ENCODE measurements at regions not wholly inside any gene's neighbourhood (a gene's known extent, or its start where the extent isn't known, plus 50 kb on each side); places are given as distances from the start of the nearest gene placed in this dataset.
"Not testable (repeated sequence)": the region's sequence is repeated elsewhere in the genome, so short reads cannot be mapped to it uniquely, and the experiment has no call there.

GRCh38 chr5:163276466-163276865 lies 160.9 kb upstream of the CCNG1 start:
- H3K4me3 Mint-ChIP-seq: no peak overlapping the region
- no peak for TF ChIP-seq CTCF (conservative IDR thresholded peaks at IDR 0.05)
- peaks cover 4% of the 10 kb centered on the region for H3K9me3 Mint-ChIP-seq
- no peak for DNase-seq (ENCODE audit: low read depth, low spot score)
- H3K4me1 Mint-ChIP-seq: no peaks in the 10 kb centered on the region
- no peaks in the 10 kb centered on the region for H3K36me3 Mint-ChIP-seq (ENCODE audit: low read depth)
- no peaks in the 10 kb centered on the region for H3K27me3 Mint-ChIP-seq (ENCODE audit: low read depth)
- no peak overlapping the region for H3K27ac Mint-ChIP-seq (ENCODE audit: unreplicated experiment)

- DNase-seq (ENCODE audit: low read depth, low spot score); H3K27me3 Mint-ChIP-seq (ENCODE audit: low read depth); H3K27ac Mint-ChIP-seq (ENCODE audit: unreplicated experiment); H3K4me1 Mint-ChIP-seq; H3K4me3 Mint-ChIP-seq; H3K9me3 Mint-ChIP-seq; H3K36me3 Mint-ChIP-seq (ENCODE audit: low read depth): not testable (repeated sequence)
Measured at GRCh38 chr5:163280897-163281296, 156.5 kb upstream of the CCNG1 start.

GRCh38 chr5:163281512-163281911 lies 155.9 kb upstream of the CCNG1 start:
- Mint-ChIP-seq H3K27me3 (ENCODE audit: low read depth) (no peaks in the 10 kb centered on the region), H3K4me3 (no peak overlapping the region), H3K36me3 (ENCODE audit: low read depth) (no peaks in the 10 kb centered on the region), H3K4me1 (no peaks in the 10 kb centered on the region), H3K9me3 (no peaks in the 10 kb centered on the region), H3K27ac (ENCODE audit: unreplicated experiment) (no peak overlapping the region)
- TF ChIP-seq CTCF (conservative IDR thresholded peaks at IDR 0.05): no peak
- DNase-seq (ENCODE audit: low read depth, low spot score): no peak

GRCh38 chr5:163293836-163294235 lies 143.6 kb upstream of the CCNG1 start:
- TF ChIP-seq CTCF (conservative IDR thresholded peaks at IDR 0.05): no peak
- H3K9me3 Mint-ChIP-seq: no peaks in the 10 kb centered on the region
- H3K27me3 Mint-ChIP-seq (ENCODE audit: low read depth): peaks cover 4% of the 10 kb centered on the region
- no peak overlapping the region for H3K27ac Mint-ChIP-seq (ENCODE audit: unreplicated experiment)
- H3K4me1 Mint-ChIP-seq: no peaks in the 10 kb centered on the region
- H3K4me3 Mint-ChIP-seq: no peak overlapping the region
- DNase-seq (ENCODE audit: low read depth, low spot score): no peak
- H3K36me3 Mint-ChIP-seq (ENCODE audit: low read depth): no peaks in the 10 kb centered on the region

GRCh38 chr5:163303718-163304117 lies 133.7 kb upstream of the CCNG1 start:
- no peak for TF ChIP-seq CTCF (conservative IDR thresholded peaks at IDR 0.05)
- no peaks in the 10 kb centered on the region for H3K9me3 Mint-ChIP-seq
- H3K4me3 Mint-ChIP-seq: no peak overlapping the region
- no peaks in the 10 kb centered on the region for H3K27me3 Mint-ChIP-seq (ENCODE audit: low read depth)
- DNase-seq (ENCODE audit: low read depth, low spot score): no peak
- H3K27ac Mint-ChIP-seq (ENCODE audit: unreplicated experiment): no peak overlapping the region
- H3K4me1 Mint-ChIP-seq: peaks cover 6% of the 10 kb centered on the region
- no peaks in the 10 kb centered on the region for H3K36me3 Mint-ChIP-seq (ENCODE audit: low read depth)

- Mint-ChIP-seq H3K4me3 (no peak overlapping the region), H3K27ac (ENCODE audit: unreplicated experiment) (no peak overlapping the region), H3K4me1 (peaks cover 6% of the 10 kb centered on the region), H3K36me3 (ENCODE audit: low read depth) (no peaks in the 10 kb centered on the region), H3K27me3 (ENCODE audit: low read depth) (no peaks in the 10 kb centered on the region), H3K9me3 (no peaks in the 10 kb centered on the region)
- no peak for TF ChIP-seq CTCF (conservative IDR thresholded peaks at IDR 0.05)
- DNase-seq (ENCODE audit: low read depth, low spot score): no peak
Measured at GRCh38 chr5:163305655-163306054, 131.7 kb upstream of the CCNG1 start.
